ENCODE measurements at regions not wholly inside any gene's neighbourhood (a gene's known extent, or its start where the extent isn't known, plus 50 kb on each side); places are given as distances from the start of the nearest gene placed in this dataset.
"Not testable (repeated sequence)": the region's sequence is repeated elsewhere in the genome, so short reads cannot be mapped to it uniquely, and the experiment has no call there.

DNA sequence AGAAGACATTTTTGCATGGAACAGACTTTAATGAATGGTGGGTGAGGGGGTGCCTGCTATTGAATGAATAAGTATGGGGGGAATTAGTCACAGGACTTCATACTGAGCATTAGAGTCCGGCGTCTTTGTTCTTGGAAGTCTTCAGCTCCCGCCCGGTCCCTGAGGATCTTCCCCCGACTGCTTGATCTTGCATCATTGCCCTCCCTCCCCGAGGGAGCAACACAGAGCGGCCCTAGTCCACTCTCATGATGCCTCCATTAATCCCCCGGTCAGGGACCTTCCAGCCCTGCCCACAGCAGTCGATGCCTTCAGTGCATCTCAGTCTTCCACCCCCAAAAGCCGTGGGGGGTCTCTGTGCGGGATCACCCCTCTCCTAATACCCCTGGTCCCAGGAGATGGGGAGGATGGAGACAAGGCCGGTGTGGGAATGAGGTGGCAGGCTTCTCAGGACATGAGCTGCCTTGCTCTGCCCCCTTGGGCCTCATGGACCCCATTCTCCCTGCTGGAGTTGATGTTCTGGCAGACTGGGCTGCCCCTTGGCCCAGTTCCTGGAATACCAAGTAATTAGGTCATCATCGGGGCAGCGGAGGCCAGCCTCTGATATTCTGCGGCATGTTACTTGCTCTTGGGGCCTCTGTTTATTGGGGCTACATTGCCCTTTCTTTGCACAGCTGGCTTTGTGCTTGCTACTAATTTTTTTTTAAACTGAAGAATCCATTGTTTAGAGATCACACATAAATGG is 110.5 kb upstream of the PLGLB2 start:
- TF ChIP-seq FOXS1 (CRISPR knock-in tag; IDR thresholded peaks at IDR 0.05); ESRRA (IDR thresholded peaks at IDR 0.05; ENCODE audit: borderline replicate concordance, low read length); RNF2 (IDR thresholded peaks at IDR 0.05; ENCODE audit: borderline replicate concordance, low read depth); MAZ (IDR thresholded peaks at IDR 0.05; ENCODE audit: borderline replicate concordance, low read depth, low read length); CHD4 (IDR thresholded peaks at IDR 0.05; ENCODE audit: borderline replicate concordance); ZFP36 (IDR thresholded peaks at IDR 0.05; ENCODE audit: borderline replicate concordance, partially characterized antibody); RAD21 (conservative IDR thresholded peaks at IDR 0.05 in 1 of 2, IDR thresholded peaks at IDR 0.05 in 1 of 2); POLR2A (IDR thresholded peaks at IDR 0.05; ENCODE audit: low read length); MAX (IDR thresholded peaks at IDR 0.05); MYC (IDR thresholded peaks at IDR 0.05; ENCODE audit: borderline replicate concordance, low read length): not testable (repeated sequence)
- TF ChIP-seq, protein P1, sequence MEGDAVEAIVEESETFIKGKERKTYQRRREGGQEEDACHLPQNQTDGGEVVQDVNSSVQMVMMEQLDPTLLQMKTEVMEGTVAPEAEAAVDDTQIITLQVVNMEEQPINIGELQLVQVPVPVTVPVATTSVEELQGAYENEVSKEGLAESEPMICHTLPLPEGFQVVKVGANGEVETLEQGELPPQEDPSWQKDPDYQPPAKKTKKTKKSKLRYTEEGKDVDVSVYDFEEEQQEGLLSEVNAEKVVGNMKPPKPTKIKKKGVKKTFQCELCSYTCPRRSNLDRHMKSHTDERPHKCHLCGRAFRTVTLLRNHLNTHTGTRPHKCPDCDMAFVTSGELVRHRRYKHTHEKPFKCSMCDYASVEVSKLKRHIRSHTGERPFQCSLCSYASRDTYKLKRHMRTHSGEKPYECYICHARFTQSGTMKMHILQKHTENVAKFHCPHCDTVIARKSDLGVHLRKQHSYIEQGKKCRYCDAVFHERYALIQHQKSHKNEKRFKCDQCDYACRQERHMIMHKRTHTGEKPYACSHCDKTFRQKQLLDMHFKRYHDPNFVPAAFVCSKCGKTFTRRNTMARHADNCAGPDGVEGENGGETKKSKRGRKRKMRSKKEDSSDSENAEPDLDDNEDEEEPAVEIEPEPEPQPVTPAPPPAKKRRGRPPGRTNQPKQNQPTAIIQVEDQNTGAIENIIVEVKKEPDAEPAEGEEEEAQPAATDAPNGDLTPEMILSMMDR (IDR thresholded peaks at IDR 0.05), result not testable (repeated sequence)
- TF ChIP-seq, protein P2, sequence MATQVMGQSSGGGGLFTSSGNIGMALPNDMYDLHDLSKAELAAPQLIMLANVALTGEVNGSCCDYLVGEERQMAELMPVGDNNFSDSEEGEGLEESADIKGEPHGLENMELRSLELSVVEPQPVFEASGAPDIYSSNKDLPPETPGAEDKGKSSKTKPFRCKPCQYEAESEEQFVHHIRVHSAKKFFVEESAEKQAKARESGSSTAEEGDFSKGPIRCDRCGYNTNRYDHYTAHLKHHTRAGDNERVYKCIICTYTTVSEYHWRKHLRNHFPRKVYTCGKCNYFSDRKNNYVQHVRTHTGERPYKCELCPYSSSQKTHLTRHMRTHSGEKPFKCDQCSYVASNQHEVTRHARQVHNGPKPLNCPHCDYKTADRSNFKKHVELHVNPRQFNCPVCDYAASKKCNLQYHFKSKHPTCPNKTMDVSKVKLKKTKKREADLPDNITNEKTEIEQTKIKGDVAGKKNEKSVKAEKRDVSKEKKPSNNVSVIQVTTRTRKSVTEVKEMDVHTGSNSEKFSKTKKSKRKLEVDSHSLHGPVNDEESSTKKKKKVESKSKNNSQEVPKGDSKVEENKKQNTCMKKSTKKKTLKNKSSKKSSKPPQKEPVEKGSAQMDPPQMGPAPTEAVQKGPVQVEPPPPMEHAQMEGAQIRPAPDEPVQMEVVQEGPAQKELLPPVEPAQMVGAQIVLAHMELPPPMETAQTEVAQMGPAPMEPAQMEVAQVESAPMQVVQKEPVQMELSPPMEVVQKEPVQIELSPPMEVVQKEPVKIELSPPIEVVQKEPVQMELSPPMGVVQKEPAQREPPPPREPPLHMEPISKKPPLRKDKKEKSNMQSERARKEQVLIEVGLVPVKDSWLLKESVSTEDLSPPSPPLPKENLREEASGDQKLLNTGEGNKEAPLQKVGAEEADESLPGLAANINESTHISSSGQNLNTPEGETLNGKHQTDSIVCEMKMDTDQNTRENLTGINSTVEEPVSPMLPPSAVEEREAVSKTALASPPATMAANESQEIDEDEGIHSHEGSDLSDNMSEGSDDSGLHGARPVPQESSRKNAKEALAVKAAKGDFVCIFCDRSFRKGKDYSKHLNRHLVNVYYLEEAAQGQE (IDR thresholded peaks at IDR 0.05), result not testable (repeated sequence)
- TF ChIP-seq, protein P3, sequence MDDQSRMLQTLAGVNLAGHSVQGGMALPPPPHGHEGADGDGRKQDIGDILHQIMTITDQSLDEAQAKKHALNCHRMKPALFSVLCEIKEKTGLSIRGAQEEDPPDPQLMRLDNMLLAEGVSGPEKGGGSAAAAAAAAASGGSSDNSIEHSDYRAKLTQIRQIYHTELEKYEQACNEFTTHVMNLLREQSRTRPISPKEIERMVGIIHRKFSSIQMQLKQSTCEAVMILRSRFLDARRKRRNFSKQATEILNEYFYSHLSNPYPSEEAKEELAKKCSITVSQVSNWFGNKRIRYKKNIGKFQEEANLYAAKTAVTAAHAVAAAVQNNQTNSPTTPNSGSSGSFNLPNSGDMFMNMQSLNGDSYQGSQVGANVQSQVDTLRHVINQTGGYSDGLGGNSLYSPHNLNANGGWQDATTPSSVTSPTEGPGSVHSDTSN (IDR thresholded peaks at IDR 0.05), result not testable (repeated sequence)
